Fibroblast of the aortic adventitia (primary cell): ENCODE measurements at regions not wholly inside any gene's neighbourhood (a gene's known extent, or its start where the extent isn't known, plus 50 kb on each side); places are given as distances from the start of the nearest gene placed in this dataset.

Experiments
- DNase-seq: peaks from one replicate; pipeline ENCODE4 v3.0.0-alpha.2; 2010; ENCODE audit warnings: low read depth
- H3K4me3 ChIP-seq: 2 replicates; pipeline ENCODE4 v1.5.1; 2011; ENCODE audit warnings: low read depth, mild to moderate bottlenecking, control low read depth, low read length, moderate library complexity
- CTCF ChIP-seq: IDR thresholded peaks from 2 replicates; pipeline ENCODE4 v1.5.1; 2011; ENCODE audit warnings: mild to moderate bottlenecking, low read length, control low read depth, inconsistent platforms; ENCODE audit not compliant: insufficient read depth

DNA sequence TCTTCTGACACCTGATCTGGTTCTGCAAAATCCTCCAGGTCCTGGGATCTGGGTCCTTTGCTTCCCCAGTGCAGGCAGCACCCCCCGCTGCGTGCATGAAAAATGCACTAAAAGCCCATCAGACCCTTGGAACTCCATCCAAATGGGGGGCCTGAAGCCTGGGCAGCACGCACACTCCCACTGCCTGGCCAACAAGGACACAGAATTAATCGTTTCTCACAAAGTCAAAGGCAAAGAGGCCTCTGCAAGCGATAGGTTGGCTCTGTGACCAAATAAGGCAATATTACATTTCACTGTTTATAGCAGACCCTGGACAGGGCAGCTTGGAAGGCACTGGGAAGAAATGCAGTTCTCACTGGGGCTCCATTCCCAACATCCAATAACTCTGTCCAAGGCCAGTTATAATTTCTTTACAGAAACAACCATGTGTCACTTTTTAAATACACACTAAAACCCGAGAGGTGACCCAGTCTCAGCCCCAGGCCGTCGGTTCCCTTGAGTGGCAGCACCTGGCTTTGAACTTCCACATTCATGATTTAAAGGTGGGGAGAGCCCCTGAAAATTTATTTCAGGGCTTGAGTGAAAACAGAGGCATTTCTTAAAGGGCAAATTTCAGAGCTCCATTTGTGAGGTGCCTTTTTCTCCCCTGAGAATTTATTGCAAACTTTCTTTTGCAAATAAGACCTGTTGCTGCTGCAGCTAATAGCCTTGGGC lies 114.4 kb upstream of the ANO1 start:
- no peak for TF ChIP-seq CTCF
- no peak for DNase-seq
- no peak overlapping the region for H3K4me3 ChIP-seq

- TF ChIP-seq CTCF, result no peak
- no peak for DNase-seq
- H3K4me3 ChIP-seq, result no peak overlapping the region
Measured at GRCh38 chr11:69964247-69964643, 113.9 kb upstream of the ANO1 start.

- TF ChIP-seq CTCF, result no peak
- no peak for DNase-seq
- H3K4me3 ChIP-seq, result no peak overlapping the region
Measured at GRCh38 chr11:69965821-69966582, 112.1 kb upstream of the ANO1 start.

DNA sequence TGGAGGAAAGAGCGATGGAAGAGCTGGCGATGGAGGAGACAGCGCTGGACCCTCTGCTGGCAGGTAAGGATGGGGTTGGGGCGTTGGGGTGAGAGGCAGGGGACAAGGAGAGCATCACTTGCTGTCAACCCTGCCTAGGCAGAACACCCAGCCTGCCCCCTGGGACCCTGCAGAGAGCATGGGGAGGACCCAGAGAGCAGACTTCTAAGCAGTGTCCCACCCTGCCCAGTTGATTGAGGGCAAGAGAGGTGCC lies 111.6 kb upstream of the ANO1 start:
- no peak for DNase-seq
- no peak for TF ChIP-seq CTCF
- H3K4me3 ChIP-seq, result no peak overlapping the region

GRCh38 chr11:69966910-69967483 lies 111.1 kb upstream of the ANO1 start:
- DNase-seq, result no peak
- H3K4me3 ChIP-seq, result no peak overlapping the region
- no peak for TF ChIP-seq CTCF

DNA sequence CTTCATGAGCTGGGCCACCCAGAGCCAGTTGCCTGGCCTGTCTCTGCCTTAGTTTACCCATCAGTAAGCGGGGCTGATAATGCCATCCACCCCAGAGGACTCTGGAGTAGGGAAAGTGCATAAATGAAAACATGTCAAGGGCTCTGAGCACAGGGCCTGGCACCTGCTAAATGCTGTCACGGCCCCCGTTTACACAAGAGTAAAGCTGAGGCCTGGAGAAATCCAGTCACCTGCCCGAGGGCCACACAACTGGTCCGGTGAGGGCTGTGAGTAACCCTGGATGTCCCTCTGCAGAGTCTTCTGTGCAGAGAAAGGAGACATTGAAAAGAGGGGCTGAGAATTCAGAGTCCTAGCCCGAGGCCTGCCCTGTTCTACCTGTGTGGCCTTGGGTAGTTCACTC lies 110.6 kb upstream of the ANO1 start:
- no peak overlapping the region for H3K4me3 ChIP-seq
- no peak for TF ChIP-seq CTCF

More for the DNA sequence above, 110.6 kb upstream of the ANO1 start:
- DNase-seq, result no peak
